ENCODE measurements at regions not wholly inside any gene's neighbourhood (a gene's known extent, or its start where the extent isn't known, plus 50 kb on each side); places are given as distances from the start of the nearest gene placed in this dataset.

- Mint-ChIP-seq H3K36me3 (no peaks in the 10 kb centered on the region), H3K4me1 (no peaks in the 10 kb centered on the region), H3K27ac (no peak overlapping the region), H3K9me3 (peaks cover 7% of the 10 kb centered on the region), H3K27me3 (peaks cover 7% of the 10 kb centered on the region), H3K4me3 (no peak overlapping the region)
- no peak for ATAC-seq
Measured at GRCh38 chr5:174410716-174411478, 313.5 kb upstream of the MSX2 start.

DNA sequence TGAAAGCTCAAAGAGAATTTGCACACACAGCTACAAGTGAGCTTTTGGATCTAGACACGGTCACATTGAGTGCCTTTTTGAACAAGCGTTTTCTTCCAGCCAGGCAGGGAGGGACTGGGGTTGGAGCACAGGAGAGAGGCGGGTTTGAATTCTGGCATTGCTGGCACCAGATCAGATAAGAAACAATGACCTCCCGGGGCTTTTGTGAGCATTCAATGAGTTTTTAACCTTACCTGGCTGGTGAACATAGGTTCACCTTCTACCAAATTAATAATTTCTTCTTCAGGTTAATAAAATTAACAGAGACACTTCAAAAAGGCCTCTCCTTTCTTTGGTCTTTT, 312.9 kb upstream of the MSX2 start:
- Mint-ChIP-seq H3K27me3 (peaks cover 7% of the 10 kb centered on the region), H3K27ac (no peak overlapping the region), H3K36me3 (no peaks in the 10 kb centered on the region), H3K4me3 (no peak overlapping the region), H3K4me1 (no peaks in the 10 kb centered on the region), H3K9me3 (peaks cover 7% of the 10 kb centered on the region)
- no peak for ATAC-seq

DNA sequence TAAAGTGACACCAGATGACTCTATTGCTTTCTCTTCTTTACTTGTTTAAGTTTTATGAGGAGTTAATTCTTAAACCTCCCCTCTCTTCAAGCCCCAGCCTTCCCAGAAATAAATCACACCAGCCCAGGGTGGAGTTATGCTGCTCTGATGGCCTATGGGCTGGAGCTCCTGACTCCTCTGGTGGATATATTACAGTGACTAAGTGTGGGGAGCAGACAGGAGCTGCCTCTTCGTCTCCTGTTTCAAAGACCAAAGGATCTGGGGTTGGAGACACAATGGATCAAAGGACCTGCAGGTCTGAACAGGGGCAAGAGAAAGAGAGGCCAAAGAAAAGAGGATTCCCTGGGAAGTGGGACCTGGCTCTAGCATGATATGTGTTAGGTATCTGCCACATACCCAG, 312.0 kb upstream of the MSX2 start:
- Mint-ChIP-seq H3K27me3 (peaks cover 7% of the 10 kb centered on the region), H3K36me3 (no peaks in the 10 kb centered on the region), H3K4me1 (no peaks in the 10 kb centered on the region), H3K9me3 (peaks cover 7% of the 10 kb centered on the region), H3K27ac (no peak overlapping the region), H3K4me3 (no peak overlapping the region)
- no peak for ATAC-seq

DNA sequence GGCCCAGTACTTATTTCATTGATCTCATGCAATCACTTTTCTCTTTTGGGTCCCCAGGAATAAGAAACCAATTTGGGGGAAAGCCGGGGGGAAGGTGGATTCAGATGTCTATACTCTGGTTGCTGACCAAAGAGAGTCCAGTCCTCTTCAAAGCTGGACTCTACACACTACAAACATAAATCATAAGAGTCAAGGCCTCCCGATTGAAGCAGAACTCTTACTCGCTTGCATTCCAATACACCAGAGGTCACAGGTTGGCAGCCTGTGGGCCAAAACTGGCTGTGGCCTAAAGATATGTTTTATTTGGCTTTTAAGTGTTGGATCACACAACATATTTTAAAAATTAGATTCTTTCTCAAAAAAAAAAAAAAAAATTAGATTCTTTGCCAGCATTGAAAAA, 311.4 kb upstream of the MSX2 start:
- peaks cover 10% of the 10 kb centered on the region for H3K27me3 Mint-ChIP-seq
- no peak overlapping the region for H3K27ac Mint-ChIP-seq
- H3K36me3 Mint-ChIP-seq, result no peaks in the 10 kb centered on the region
- ATAC-seq, result no peak
- peaks cover 7% of the 10 kb centered on the region for H3K9me3 Mint-ChIP-seq
- H3K4me3 Mint-ChIP-seq, result no peak overlapping the region
- no peaks in the 10 kb centered on the region for H3K4me1 Mint-ChIP-seq

DNA sequence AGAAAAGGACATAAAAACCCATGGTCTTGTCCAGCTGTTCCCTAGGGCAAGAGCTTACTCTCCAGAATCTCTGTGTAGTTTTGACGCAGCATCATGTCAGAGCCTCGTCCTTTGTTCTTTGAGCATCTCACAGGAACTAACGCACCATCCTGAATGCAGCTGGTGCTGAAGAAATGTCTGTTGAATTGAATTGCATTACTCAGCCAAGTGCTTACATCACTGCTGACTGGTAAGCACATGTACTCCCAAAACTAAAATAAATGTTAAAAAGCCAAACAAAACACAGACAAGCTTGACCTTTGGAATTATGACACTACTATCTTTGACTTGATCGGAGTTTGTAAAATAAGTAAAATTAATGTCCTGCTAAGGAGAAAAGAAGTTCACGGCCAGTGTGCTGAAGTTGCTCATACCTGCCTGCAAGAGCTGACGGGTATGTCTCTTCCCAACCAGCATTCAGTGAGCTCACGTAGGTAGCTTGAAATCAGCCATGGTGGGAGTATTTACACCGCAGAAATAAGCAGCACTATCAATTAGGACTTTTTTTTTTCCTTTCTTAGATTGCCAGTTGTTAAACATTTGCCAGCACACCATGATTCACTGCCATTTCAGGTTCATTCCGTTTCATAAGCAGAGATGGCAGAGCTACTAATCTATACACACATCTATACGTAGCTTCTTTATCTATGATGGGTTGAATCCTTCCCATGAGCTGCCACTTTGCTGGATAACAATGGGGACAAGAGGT, 310.6 kb upstream of the MSX2 start:
- peaks cover 18% of the 10 kb centered on the region for H3K27me3 Mint-ChIP-seq
- no peak overlapping the region for H3K4me3 Mint-ChIP-seq
- no peak for ATAC-seq
- H3K4me1 Mint-ChIP-seq, result peaks cover 6% of the 10 kb centered on the region
- H3K36me3 Mint-ChIP-seq, result no peaks in the 10 kb centered on the region
- no peak overlapping the region for H3K27ac Mint-ChIP-seq
- H3K9me3 Mint-ChIP-seq, result peaks cover 7% of the 10 kb centered on the region

DNA sequence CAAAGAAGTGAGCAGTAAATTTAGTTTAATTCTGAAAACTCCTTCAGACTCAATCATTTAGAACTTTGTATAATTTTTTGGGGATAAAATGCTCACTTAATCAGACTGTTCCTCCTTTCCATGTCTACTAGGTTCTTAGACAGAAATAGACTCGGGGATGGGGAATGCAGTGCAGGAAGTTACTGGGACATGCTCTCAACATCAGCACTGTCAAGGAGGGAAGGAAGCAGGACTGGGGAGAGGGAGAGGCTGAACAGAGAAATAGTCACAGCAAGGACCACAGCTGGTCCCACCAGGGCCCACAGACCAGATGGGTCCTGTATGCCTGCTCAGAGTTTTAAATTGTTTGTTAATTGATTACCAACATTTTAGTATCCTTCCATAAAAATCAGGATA, 310.1 kb upstream of the MSX2 start:
- no peak for ATAC-seq
- Mint-ChIP-seq H3K27ac (no peak overlapping the region), H3K9me3 (peaks cover 4% of the 10 kb centered on the region), H3K27me3 (peaks cover 24% of the 10 kb centered on the region), H3K36me3 (no peaks in the 10 kb centered on the region), H3K4me3 (no peak overlapping the region), H3K4me1 (peaks cover 11% of the 10 kb centered on the region)

DNA sequence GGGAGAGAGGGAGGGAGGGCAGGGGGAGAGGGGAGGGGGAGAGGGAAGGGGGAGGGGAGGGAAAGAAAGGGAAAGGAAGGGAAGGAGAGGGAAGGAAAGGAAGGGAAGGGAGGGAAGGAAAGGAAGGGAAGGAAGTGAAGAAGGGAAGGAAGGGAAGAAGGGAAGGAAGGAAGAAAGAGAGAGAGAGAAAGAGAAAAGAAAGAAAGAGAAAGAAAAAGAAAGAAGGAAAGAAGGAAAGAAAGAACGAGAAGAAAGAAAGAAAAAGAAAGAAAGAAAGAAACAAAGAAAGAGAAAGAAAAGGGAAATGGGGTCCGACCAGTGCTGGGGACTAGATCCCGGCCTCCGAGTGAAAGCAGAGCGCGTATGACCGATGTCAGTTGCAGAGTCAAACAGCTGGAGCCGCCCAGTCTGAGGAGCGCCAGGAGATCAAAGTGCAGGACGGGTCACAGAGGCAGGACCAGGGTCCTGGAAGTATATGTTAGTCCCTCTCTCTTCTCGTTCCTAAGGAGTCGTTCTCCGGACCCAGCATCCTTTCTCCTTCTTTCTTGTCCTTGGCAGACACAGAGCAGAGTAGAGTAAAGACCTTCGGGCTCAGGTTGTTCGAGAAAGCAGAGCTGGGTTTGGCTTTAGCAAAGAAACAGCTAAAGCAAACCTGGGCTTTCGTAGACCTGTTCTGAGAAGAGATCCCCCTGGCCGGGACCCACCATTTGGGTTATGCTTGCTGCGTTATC, 305.4 kb upstream of the MSX2 start:
- Mint-ChIP-seq H3K4me3 (peak overlapping the region; percentile 4), H3K27ac (no peak overlapping the region), H3K4me1 (peaks cover 16% of the 10 kb centered on the region), H3K36me3 (no peaks in the 10 kb centered on the region), H3K9me3 (no peaks in the 10 kb centered on the region), H3K27me3 (peaks cover 39% of the 10 kb centered on the region)
- ATAC-seq, result peak; percentile 22

- no peaks in the 10 kb centered on the region for H3K9me3 Mint-ChIP-seq
- H3K27ac Mint-ChIP-seq, result no peak overlapping the region
- no peaks in the 10 kb centered on the region for H3K36me3 Mint-ChIP-seq
- H3K4me3 Mint-ChIP-seq, result no peak overlapping the region
- peaks cover 16% of the 10 kb centered on the region for H3K4me1 Mint-ChIP-seq
- H3K27me3 Mint-ChIP-seq, result peaks cover 35% of the 10 kb centered on the region
- ATAC-seq, result peak; percentile 64
Measured at GRCh38 chr5:174419540-174420132, 304.7 kb upstream of the MSX2 start.

DNA sequence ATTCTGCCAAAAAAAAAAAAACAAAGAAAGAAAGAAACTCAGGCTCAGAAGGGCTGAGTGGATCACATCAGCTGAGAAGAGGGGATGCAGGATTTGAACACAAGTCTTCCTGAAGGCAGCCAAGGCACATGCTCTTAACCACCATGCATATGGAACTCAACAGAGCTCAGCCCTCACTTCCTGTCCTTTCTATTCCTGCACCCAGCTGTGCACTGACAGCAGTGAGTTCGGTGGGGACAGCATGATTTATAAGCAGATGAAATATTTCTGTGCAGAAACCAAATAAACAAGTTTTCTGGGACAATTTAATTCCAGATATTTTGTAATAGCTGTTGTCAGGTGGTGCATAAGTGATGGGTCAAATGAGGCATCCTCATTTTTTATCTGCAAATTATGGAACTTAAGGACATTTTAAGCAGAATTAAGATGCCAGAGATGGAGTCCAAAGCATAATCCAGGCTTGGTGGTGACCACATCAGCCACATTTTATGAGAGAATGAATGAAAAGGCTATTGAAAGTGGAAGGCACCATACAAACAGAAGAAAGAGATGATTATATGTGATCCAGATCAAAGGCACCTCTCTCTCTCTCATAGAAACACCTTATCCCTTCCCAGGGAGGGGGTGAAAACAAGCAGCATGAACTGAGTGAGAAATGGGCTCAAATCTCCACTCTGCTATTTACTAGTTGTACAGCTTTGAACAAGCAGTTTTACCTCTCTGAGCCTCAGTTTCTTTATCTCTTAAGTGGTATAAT, 303.6 kb upstream of the MSX2 start:
- H3K27me3 Mint-ChIP-seq, result peaks cover 35% of the 10 kb centered on the region
- H3K4me3 Mint-ChIP-seq, result no peak overlapping the region
- no peaks in the 10 kb centered on the region for H3K36me3 Mint-ChIP-seq
- H3K4me1 Mint-ChIP-seq, result peaks cover 16% of the 10 kb centered on the region
- H3K27ac Mint-ChIP-seq, result no peak overlapping the region
- ATAC-seq, result no peak
- H3K9me3 Mint-ChIP-seq, result no peaks in the 10 kb centered on the region

- ATAC-seq, result no peak
- peaks cover 16% of the 10 kb centered on the region for H3K4me1 Mint-ChIP-seq
- no peaks in the 10 kb centered on the region for H3K9me3 Mint-ChIP-seq
- no peak overlapping the region for H3K27ac Mint-ChIP-seq
- H3K4me3 Mint-ChIP-seq, result no peak overlapping the region
- no peaks in the 10 kb centered on the region for H3K36me3 Mint-ChIP-seq
- H3K27me3 Mint-ChIP-seq, result peaks cover 35% of the 10 kb centered on the region
Measured at GRCh38 chr5:174421408-174421805, 303.0 kb upstream of the MSX2 start.

DNA sequence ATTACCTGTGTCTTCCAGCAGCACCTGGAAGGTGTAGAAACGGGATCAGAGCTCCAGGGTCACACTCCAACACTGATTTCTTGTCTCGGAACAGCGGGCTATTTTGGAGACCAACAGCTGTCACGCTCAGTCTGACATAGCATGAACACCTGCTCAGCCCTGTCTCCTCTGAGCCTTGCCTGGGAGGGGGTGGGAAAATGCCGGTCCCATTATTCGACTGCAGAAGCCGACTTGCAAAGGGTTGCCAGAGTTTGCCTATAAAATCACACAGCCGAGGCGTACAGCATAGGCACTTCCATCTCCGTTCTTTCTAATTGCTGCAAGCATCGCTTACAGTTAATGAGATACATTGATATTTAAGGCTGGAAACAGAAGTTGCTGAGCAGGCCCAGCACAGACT, 300.8 kb upstream of the MSX2 start:
- Mint-ChIP-seq H3K27me3 (peaks cover 25% of the 10 kb centered on the region), H3K9me3 (no peaks in the 10 kb centered on the region), H3K4me1 (peaks cover 13% of the 10 kb centered on the region), H3K36me3 (no peaks in the 10 kb centered on the region), H3K4me3 (no peak overlapping the region), H3K27ac (no peak overlapping the region)
- ATAC-seq, result no peak

GRCh38 chr5:174424219-174425053, 299.9 kb upstream of the MSX2 start:
- no peak overlapping the region for H3K4me3 Mint-ChIP-seq
- H3K4me1 Mint-ChIP-seq, result peaks cover 4% of the 10 kb centered on the region
- no peaks in the 10 kb centered on the region for H3K36me3 Mint-ChIP-seq
- no peak overlapping the region for H3K27ac Mint-ChIP-seq
- peaks cover 16% of the 10 kb centered on the region for H3K27me3 Mint-ChIP-seq
- no peaks in the 10 kb centered on the region for H3K9me3 Mint-ChIP-seq
- ATAC-seq, result no peak

- Mint-ChIP-seq H3K36me3 (no peaks in the 10 kb centered on the region), H3K9me3 (no peaks in the 10 kb centered on the region), H3K4me3 (no peak overlapping the region), H3K4me1 (no peaks in the 10 kb centered on the region), H3K27me3 (peaks cover 8% of the 10 kb centered on the region), H3K27ac (no peak overlapping the region)
- no peak for ATAC-seq
Measured at GRCh38 chr5:174425271-174425963, 299.0 kb upstream of the MSX2 start.

GRCh38 chr5:174425964-174426290, 298.5 kb upstream of the MSX2 start:
- ATAC-seq, result no peak
- Mint-ChIP-seq H3K27ac (no peak overlapping the region), H3K9me3 (no peaks in the 10 kb centered on the region), H3K4me3 (no peak overlapping the region), H3K27me3 (peaks cover 8% of the 10 kb centered on the region), H3K36me3 (no peaks in the 10 kb centered on the region), H3K4me1 (no peaks in the 10 kb centered on the region)
